Caco-2 (cell line): ENCODE measurements at regions not wholly inside any gene's neighbourhood (a gene's known extent, or its start where the extent isn't known, plus 50 kb on each side); places are given as distances from the start of the nearest gene placed in this dataset.
A peak's percentile ranks its signal among the peaks of the same experiment; 100 is the strongest.

Experiments used
- BruUV-seq: library from RNA; stranded (reverse); fragments of 400-500 nt; replicated peaks from 2 replicates; lab custom pipeline; 2021; lab: Mats Ljungman, UMichigan
- CTCF ChIA-PET: fragments of 300-600 bp; sonication (Branson Sonifier 250); formaldehyde crosslinking; loops from one replicate; lab custom pipeline; 2022; ENCODE audit warnings: antibody characterized with exemption; lab: Charles Lee
- POLR2A ChIA-PET: fragments of 300-600 bp; sonication (Branson Sonifier 250); formaldehyde crosslinking; loops from one replicate; lab custom pipeline; 2022; ENCODE audit warnings: antibody characterized with exemption; lab: Charles Lee
- DNase-seq, 2 experiments: peaks; one replicate each; pipeline versions ENCODE4 v3.0.0 to v3.0.0-alpha.2; 2020 to 2022
- H3K27me3 ChIP-seq: replicated peaks from 2 replicates; pipeline ENCODE4 v1.6.0; 2011; ENCODE audit warnings: low read length; ENCODE audit not compliant: control insufficient read depth, insufficient read depth
- H3K36me3 ChIP-seq: 2 replicates; pipeline ENCODE4 v1.5.1; 2011; ENCODE audit warnings: low read length; ENCODE audit not compliant: control insufficient read depth, insufficient read depth
- H3K4me1 ChIP-seq: fragments of 250-450 bp; sonication (Bioruptor Pico); 2 replicates; pipeline ENCODE4 v1.5.1; 2020; ENCODE audit warnings: mild to moderate bottlenecking
- H3K4me3 ChIP-seq: 2 replicates; pipeline ENCODE4 v1.5.1; 2011; ENCODE audit warnings: low read depth, mild to moderate bottlenecking, control low read depth, low read length
- H3K9me3 ChIP-seq: fragments of 250-450 bp; sonication (Bioruptor Pico); 2 replicates; pipeline ENCODE4 v1.5.1; 2020; ENCODE audit warnings: mild to moderate bottlenecking, moderate library complexity
- H3K27ac Mint-ChIP-seq: one replicate; pipeline ENCODE4 v1.8.0; 2022; ENCODE audit warnings: mixed read lengths; ENCODE audit not compliant: unreplicated experiment
- H3K27me3 Mint-ChIP-seq: one replicate; pipeline ENCODE4 v1.8.0; 2022; ENCODE audit warnings: mixed read lengths; ENCODE audit not compliant: insufficient read depth, unreplicated experiment
- H3K36me3 Mint-ChIP-seq: one replicate; pipeline ENCODE4 v1.8.0; 2022; ENCODE audit warnings: mild to moderate bottlenecking, mixed read lengths; ENCODE audit not compliant: insufficient read depth, unreplicated experiment
- H3K4me1 Mint-ChIP-seq: one replicate; pipeline ENCODE4 v1.8.0; 2022; ENCODE audit warnings: low read depth, mixed read lengths; ENCODE audit not compliant: unreplicated experiment
- H3K4me3 Mint-ChIP-seq: one replicate; pipeline ENCODE4 v1.8.0; 2022; ENCODE audit warnings: mild to moderate bottlenecking, moderate library complexity, mixed read lengths; ENCODE audit not compliant: unreplicated experiment
- H3K9me3 Mint-ChIP-seq: one replicate; pipeline ENCODE4 v1.8.0; 2022; ENCODE audit warnings: mixed read lengths; ENCODE audit not compliant: unreplicated experiment
- intact Hi-C: fragments of 100-400 bp; cut with micrococcal nuclease; formaldehyde crosslinking; loops from one replicate; pipeline ENCODE4 v1.10.0; 2022; ENCODE audit not compliant: unreplicated experiment
- TF ChIP-seq, protein P1 (sequence below), 2 experiments: fragments of 200-600 bp in 1 of 2; IDR thresholded peaks; 1 replicate in 1 of 2; 2 replicates in 1 of 2; pipeline versions ENCODE4 v1.5.1 to v1.8.0; 2011 to 2022; ENCODE audit warnings: antibody characterized with exemption in 1 of 2, control low read depth in 1 of 2, inconsistent platforms in 1 of 2, low read depth in 1 of 2, low read length in 1 of 2, mild to moderate bottlenecking in 1 of 2, moderate library complexity in 1 of 2; ENCODE audit not compliant: insufficient read depth in 1 of 2, severe bottlenecking in 1 of 2, unreplicated experiment in 1 of 2

DNA sequence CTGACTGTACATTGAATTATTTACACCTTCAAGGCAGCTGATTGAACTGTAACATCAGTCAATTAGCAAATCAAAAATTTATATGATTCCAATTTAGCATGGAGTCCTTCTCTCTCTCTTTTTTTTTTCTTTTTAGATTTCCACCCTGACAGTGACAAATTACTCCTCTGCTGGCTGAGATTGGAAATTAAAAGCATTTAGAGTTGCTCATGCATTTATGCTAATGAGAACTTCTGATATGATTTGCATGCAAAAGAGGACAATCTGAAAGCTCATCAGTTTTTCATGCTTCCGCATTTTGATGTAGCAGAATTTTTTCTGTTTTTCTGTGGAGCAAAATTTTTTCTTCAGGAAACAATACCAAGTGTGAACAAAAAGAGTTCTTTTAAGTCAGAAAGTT is 130.5 kb upstream of the NOX3 start:
- ChIA-PET POLR2A (no interaction called here), CTCF (no interaction called here)
- no peaks in the 10 kb centered on the region for H3K36me3 ChIP-seq
- no peak overlapping the region for H3K4me3 ChIP-seq
- H3K4me1 ChIP-seq: peaks cover 12% of the 10 kb centered on the region; the same call in 1 of the 2 replicates
- TF ChIP-seq, protein P1, sequence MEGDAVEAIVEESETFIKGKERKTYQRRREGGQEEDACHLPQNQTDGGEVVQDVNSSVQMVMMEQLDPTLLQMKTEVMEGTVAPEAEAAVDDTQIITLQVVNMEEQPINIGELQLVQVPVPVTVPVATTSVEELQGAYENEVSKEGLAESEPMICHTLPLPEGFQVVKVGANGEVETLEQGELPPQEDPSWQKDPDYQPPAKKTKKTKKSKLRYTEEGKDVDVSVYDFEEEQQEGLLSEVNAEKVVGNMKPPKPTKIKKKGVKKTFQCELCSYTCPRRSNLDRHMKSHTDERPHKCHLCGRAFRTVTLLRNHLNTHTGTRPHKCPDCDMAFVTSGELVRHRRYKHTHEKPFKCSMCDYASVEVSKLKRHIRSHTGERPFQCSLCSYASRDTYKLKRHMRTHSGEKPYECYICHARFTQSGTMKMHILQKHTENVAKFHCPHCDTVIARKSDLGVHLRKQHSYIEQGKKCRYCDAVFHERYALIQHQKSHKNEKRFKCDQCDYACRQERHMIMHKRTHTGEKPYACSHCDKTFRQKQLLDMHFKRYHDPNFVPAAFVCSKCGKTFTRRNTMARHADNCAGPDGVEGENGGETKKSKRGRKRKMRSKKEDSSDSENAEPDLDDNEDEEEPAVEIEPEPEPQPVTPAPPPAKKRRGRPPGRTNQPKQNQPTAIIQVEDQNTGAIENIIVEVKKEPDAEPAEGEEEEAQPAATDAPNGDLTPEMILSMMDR (IDR thresholded peaks at IDR 0.05; ENCODE audit: insufficient read depth in 1 of 2, low read depth in 1 of 2, low read length in 1 of 2, severe bottlenecking in 1 of 2, unreplicated experiment in 1 of 2): no peak
- H3K4me1 Mint-ChIP-seq: no peaks in the 10 kb centered on the region
- H3K27me3 Mint-ChIP-seq: no peaks in the 10 kb centered on the region
- H3K4me3 Mint-ChIP-seq: no peak overlapping the region
- no peaks in the 10 kb centered on the region for H3K27me3 ChIP-seq
- H3K9me3 ChIP-seq: no peaks in the 10 kb centered on the region
- H3K9me3 Mint-ChIP-seq: peaks cover 23% of the 10 kb centered on the region
- DNase-seq: no peak
- BruUV-seq: no TSS peak
- no peaks in the 10 kb centered on the region for H3K36me3 Mint-ChIP-seq
- no peak overlapping the region for H3K27ac Mint-ChIP-seq
- intact Hi-C loops: no loop called here

DNA sequence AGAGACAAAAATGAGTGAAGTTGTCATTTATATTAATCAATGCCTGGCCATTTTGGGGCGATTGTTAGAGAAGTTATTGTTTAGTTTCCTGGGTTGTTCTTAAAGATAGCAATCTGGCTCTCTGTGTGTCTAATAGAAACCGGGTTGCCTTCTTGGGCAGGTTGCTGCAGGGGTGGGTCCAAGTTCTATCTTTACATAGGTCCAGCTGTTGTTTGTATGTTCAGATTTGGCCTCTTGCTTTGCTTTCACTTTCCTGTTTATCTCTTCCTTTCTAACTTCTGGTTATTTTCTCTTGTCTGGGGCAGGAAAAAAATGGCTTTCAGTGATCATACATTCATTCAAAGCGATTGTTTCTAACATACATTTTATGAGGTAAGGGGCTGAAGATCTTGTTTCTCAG is 128.4 kb upstream of the NOX3 start:
- Histone ChIP-seq H3K4me1 (peaks cover 12% of the 10 kb centered on the region; the same call in 1 of the 2 replicates), H3K9me3 (no peaks in the 10 kb centered on the region), H3K4me3 (no peak overlapping the region), H3K27me3 (no peaks in the 10 kb centered on the region), H3K36me3 (no peaks in the 10 kb centered on the region; the same call in 1 of the 2 replicates)
- peaks cover 32% of the 10 kb centered on the region for H3K9me3 Mint-ChIP-seq
- H3K4me1 Mint-ChIP-seq: no peaks in the 10 kb centered on the region
- DNase-seq: no peak
- H3K36me3 Mint-ChIP-seq: no peaks in the 10 kb centered on the region
- ChIA-PET POLR2A (no interaction called here), CTCF (no interaction called here)
- H3K27me3 Mint-ChIP-seq: no peaks in the 10 kb centered on the region
- H3K4me3 Mint-ChIP-seq: no peak overlapping the region
- BruUV-seq: no TSS peak
- TF ChIP-seq, protein P1 (IDR thresholded peaks at IDR 0.05; ENCODE audit: insufficient read depth in 1 of 2, low read depth in 1 of 2, low read length in 1 of 2, severe bottlenecking in 1 of 2, unreplicated experiment in 1 of 2): no peak
- peak overlapping the region; percentile 37 for H3K27ac Mint-ChIP-seq
- intact Hi-C loops: loop anchor here (5.0 kb wide), 1 partner anchor 257 kb away; no protein-coding TSS in a partner anchor

DNA sequence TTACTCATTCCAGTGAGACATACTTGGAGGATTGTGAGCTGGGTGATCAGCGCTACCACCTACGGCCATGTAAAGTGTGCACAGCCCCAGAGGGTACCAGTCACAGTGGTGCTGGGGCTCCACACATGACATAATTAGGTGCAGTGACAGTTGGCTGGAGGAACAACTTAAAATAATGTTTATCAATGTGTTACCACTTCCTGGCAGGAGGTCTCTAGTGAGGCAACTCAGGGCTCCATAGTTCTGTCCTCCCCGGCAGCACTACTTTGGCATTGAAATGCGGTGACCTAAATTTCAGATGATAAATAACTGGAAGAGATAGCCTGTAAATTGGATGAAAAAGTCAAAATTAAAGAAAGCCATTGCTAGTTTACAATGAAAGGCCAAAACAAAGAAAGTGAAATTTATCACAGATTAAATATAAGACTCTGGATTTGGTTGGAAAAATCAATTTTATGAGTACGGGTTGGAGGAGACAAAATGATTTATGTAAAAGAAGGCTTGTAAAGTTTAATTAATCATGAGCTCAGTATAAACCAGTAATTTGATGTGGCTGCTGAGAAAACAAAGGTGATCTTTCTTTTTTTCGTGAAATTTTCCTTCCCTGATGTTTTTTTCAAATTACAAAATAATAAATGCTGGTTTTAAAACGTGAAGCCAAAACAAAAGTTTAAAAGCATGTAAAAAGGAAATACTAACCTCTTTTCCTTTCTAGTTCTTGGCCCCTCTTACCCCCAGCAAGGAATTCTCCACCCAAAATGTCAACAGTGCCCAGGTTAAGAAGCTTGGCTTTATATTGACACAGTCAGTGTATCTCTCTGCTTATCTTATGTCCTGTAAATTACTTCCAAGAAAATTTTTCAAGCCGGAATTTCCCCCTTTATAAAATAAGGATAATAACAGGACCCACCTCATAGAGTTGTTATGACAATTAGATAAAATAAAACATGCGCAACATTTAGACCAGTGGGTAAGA is 126.7 kb upstream of the NOX3 start:
- H3K36me3 ChIP-seq: no peaks in the 10 kb centered on the region; the same call in 1 of the 2 replicates
- H3K4me3 ChIP-seq: no peak overlapping the region
- H3K4me1 ChIP-seq: peaks cover 12% of the 10 kb centered on the region; the same call in 1 of the 2 replicates
- no peaks in the 10 kb centered on the region for H3K9me3 ChIP-seq
- H3K27me3 ChIP-seq: no peaks in the 10 kb centered on the region
- BruUV-seq: no TSS peak
- POLR2A ChIA-PET: no interaction called here
- no peak for DNase-seq
- H3K4me3 Mint-ChIP-seq: no peak overlapping the region
- H3K36me3 Mint-ChIP-seq: no peaks in the 10 kb centered on the region
- no peaks in the 10 kb centered on the region for H3K27me3 Mint-ChIP-seq
- no peaks in the 10 kb centered on the region for H3K4me1 Mint-ChIP-seq
- TF ChIP-seq, protein P1 (IDR thresholded peaks at IDR 0.05; ENCODE audit: insufficient read depth in 1 of 2, low read depth in 1 of 2, low read length in 1 of 2, severe bottlenecking in 1 of 2, unreplicated experiment in 1 of 2): no peak
- H3K9me3 Mint-ChIP-seq: peaks cover 32% of the 10 kb centered on the region
- intact Hi-C loops: loop anchor here (1.0 to 5.0 kb wide), 2 partner anchors 34 to 255 kb away; no protein-coding TSS in a partner anchor
- CTCF ChIA-PET: no interaction called here
- H3K27ac Mint-ChIP-seq: no peak overlapping the region
